GM21717 (cell line): ENCODE measurements at regions not wholly inside any gene's neighbourhood (a gene's known extent, or its start where the extent isn't known, plus 50 kb on each side); places are given as distances from the start of the nearest gene placed in this dataset.
"Not testable (repeated sequence)": the region's sequence is repeated elsewhere in the genome, so short reads cannot be mapped to it uniquely, and the experiment has no call there.

Experiments used
- ATAC-seq: cut with Tn5 transposase; IDR thresholded peaks from one replicate; pipeline ENCODE4 v1.9.1; 2021; ENCODE audit warnings: mild to moderate bottlenecking, moderate library complexity; ENCODE audit not compliant: unreplicated experiment

GRCh38 chr13:82467626-82468025, 1414.6 kb downstream of the SLITRK1 start:
- ATAC-seq = no peak

DNA sequence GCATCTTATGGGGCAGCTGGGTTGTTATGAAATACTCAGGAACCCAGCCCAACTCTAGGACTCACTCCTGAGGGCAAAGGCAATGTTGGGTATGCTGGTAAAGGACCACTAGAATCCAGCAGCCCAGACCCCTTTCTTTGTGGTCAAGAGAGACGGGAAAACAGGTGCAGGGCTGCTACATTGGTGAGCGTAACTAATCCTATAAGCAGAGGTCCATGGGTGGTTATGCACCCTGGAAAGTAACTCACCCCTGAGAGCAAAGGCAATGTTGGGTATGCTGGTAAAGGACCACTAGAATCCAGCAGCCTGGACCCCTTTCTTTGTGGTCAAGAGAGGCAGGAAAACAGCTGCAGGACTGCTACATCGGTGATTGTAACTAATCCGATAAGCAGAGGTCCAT, 1422.7 kb downstream of the SLITRK1 start:
- ATAC-seq = not testable (repeated sequence)

- ATAC-seq = no peak
Observed at GRCh38 chr13:82458169-82458568, 1424.1 kb downstream of the SLITRK1 start.

- ATAC-seq = not testable (repeated sequence)
Observed at GRCh38 chr13:82457548-82457947, 1424.7 kb downstream of the SLITRK1 start.

DNA sequence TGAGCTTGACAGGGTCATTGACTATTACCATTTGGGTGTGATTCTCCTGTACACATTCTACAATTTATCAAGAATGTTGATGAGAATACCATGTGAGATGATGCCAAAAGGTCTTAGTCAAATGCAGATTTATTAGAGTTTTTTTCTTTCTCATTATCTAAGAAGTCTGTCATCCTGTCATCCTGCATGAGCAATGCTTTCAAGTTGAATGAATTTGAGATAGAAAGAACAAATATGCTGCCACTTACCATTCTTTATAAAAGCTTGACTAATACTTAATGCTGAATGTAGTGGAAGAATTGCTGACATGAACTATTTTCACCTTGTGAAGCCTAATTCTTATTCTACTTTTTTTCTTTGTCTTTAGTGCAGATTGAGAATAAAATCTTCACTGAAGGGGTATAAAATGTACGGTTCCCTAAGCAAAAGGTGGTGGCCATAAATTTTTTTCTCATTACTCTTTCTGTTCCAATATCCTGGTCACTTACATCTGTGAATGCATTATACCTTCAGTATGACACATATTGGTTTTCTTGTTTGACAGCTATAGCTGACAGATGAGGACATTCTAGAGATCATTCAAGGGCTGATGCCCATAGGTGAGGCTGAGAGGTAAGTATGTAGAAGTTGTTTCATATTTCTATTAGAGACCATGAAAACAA, 1434.7 kb downstream of the SLITRK1 start:
- ATAC-seq = no peak

- ATAC-seq = no peak
Observed at GRCh38 chr13:82439159-82439904, 1442.9 kb downstream of the SLITRK1 start.

DNA sequence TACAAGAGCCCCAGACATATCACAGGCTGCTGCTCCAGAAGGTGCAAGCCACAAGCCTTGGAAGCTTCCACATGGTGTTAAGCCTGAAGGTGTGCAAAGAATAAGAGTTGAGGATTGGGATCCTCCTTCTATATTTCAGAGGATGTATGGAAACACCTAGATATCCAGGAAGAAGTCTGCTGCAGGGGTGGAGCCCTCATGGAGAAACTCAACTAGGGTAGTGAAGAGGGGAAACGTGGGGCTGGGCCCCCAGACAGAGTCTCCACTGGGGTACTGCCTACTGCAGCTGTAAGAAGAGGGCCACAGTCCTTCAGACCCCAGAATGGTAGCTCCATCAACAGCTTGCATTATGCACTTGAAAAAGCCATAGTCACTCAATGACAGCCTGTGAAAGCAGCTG, 1444.0 kb downstream of the SLITRK1 start:
- no peak for ATAC-seq

- ATAC-seq = no peak
Observed at GRCh38 chr13:82436099-82436585, 1446.1 kb downstream of the SLITRK1 start.

DNA sequence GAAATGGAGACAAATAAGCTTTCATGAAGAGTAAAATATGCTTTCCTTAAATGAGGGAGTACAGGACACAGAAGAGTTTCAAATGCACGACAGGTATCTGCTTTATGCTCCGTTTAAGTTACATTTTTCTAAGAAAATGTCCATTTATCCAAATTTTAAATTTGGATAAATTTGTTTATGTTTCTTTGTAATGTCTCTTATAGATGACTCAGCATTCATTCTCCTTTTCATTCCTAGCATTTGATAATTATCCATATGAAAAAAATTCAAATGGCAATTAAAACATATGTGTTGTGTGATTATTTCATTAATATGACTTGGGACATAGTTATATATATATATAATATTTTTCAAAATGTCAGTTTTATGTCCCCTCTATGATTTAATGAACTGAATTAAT, 1449.3 kb downstream of the SLITRK1 start:
- ATAC-seq = no peak

- no peak for ATAC-seq
Observed at GRCh38 chr13:82412749-82413148, 1469.5 kb downstream of the SLITRK1 start.

DNA sequence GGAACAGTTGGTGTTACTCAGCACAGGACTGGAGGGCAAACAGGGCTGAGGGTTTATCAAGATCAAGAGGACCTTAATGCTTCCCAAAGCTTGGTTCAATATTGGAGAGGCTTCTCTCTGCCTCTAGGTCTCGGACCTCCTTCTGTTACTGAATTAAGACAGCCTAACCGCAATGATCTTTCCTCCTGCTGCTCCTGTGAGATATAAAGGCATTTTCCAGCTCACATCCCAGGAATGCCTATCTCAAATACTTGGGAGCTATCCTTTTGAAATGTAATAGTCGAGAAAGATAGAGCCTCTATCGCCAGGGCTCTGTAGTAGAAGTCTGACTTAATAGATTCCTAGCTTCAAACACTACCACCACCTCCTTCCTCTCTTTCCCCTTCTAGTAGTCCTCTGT, 1475.0 kb downstream of the SLITRK1 start:
- no peak for ATAC-seq

DNA sequence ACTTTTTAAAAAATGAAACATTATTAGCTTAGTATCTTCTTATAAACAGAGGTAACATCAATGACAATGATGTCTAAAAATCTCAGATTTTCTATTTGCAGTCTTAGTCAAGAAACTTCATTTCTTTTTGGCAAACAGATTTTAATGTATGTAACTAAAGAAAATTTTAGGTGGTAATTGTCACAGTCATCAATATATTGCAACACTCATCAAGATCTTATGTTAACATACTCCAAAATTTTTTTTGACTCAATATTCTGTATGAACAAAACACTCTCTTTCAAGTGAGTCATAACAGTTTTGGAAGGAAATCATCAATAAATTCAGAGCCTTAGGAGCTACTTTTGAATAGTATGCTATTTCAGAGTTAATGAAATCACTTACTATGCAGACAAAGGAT, 1507.6 kb downstream of the SLITRK1 start:
- no peak for ATAC-seq

GRCh38 chr13:82370316-82370715, 1512.0 kb downstream of the SLITRK1 start:
- ATAC-seq = no peak

GRCh38 chr13:82364525-82364924, 1517.7 kb downstream of the SLITRK1 start:
- no peak for ATAC-seq

- ATAC-seq = no peak
Observed at GRCh38 chr13:82358284-82358683, 1524.0 kb downstream of the SLITRK1 start.

DNA sequence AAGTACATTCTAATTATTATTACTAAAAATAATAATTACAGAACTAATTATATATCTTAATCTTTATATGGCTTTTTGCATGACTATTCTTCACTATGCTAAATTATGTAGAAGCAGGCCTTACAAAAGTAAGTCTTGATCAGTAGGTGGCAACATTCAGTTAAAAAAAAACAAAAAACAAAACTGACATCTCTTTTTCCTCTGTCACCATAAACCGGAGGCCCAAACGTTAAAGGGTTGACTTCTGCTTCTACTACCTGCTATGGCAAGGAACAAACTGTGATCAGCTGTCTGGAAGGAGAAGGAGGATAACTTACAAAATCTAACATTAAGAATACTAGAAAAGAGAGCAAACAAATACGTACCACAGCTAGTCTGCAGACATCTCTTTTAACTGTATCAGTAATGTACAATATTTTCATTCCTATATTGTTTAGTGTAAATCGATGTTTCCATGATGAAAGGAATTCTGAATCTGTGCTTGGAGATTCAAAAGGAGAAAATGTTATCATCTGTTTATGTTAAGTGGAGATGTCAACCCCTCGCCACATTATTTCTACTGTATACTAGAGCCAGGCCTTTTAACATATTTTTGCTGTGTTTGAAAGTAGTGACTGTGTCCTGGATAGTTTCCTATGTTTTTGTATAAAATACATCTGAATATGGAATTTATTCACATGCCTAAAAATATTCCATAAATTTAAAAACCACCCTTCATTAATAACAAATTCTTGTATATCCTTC, 1525.4 kb downstream of the SLITRK1 start:
- no peak for ATAC-seq

GRCh38 chr13:82344867-82345266, 1537.4 kb downstream of the SLITRK1 start:
- ATAC-seq = no peak

DNA sequence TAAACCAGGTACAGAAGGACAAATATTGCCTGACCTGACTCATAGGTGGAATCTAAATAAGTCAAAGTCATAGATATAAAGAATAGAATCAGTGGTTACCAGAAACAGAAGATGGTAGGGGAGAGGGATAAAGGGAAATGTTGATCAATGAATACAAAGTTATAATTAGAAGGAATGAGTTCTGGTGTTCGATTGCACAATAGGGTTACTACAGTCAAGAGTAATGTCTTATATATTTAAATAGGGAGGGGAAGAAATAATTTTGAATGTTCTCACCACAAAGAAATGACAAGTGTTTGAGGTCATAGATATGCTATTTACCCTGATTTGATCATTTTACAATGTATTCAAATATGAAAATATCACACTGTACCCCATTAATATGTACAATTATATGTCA, 1541.2 kb downstream of the SLITRK1 start:
- ATAC-seq = no peak

DNA sequence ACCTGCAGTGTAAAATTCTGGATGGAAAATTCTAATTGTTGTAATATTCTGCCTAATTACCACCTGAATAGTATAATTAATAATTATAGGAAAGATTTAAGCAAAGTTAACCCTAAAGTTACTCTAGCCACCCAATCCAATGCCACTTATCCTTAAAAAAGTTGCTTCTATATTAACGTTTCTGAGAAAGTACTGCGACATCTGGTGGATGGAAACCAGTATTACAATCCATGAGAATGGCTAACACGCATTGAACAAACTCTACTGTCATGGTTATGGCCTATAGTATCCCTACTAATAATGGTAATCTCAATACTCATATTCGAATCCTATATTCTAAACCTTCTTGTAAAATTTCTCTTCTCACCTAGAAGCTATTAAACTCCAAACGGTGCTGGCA, 1551.8 kb downstream of the SLITRK1 start:
- ATAC-seq = peak; percentile 69

- ATAC-seq = no peak
Observed at GRCh38 chr13:82323101-82323500, 1559.2 kb downstream of the SLITRK1 start.

GRCh38 chr13:82305588-82305987, 1576.7 kb downstream of the SLITRK1 start:
- no peak for ATAC-seq

DNA sequence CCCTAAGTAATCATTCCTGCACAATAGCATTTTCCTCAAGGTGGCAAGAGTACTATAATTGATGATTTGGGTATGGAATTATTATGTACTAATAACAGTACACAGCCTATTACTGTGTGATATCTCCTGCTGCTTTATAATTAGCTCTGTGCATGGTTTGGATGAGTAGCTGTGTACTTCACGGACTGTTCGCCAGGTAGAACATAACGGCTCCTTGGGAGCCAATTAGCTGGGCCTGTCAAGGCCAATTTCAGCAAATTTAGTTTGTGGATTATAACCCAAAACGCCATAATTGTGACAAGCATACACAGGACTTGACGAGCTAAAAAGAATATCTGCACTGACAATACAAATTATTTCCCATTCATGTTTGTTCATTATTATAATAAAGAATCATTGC, 1584.2 kb downstream of the SLITRK1 start:
- ATAC-seq = no peak
